Endothelial cell of umbilical vein (primary cell): ENCODE measurements at regions not wholly inside any gene's neighbourhood (a gene's known extent, or its start where the extent isn't known, plus 50 kb on each side); places are given as distances from the start of the nearest gene placed in this dataset.

ENCODE experiments used
- BruUV-seq: library from RNA; stranded (reverse); fragments of 400-500 nt; replicated peaks from 2 replicates; lab custom pipeline; 2021; lab: Mats Ljungman, UMichigan
- CTCF ChIA-PET: fragments of 300-600, 350-600 bp; sonication (Branson Sonifier 250); formaldehyde crosslinking; loops from one replicate; lab custom pipeline; 2021; ENCODE audit warnings: antibody characterized with exemption, inconsistent platforms; lab: Charles Lee
- POLR2A ChIA-PET: fragments of 300-600, 350-600 bp; sonication (Branson Sonifier 250); formaldehyde crosslinking; loops from one replicate; lab custom pipeline; 2021; ENCODE audit warnings: antibody characterized with exemption, inconsistent platforms; lab: Charles Lee
- DNase-seq: peaks from one replicate; pipeline ENCODE4 v3.0.0-alpha.2; 2011; ENCODE audit warnings: low read depth, low spot score
- FAIRE-seq: peaks from 2 replicates; lab custom pipeline; 2011; peaks lifted over from hg19 to GRCh38; lab: Jason Lieb, UNC
- H2AFZ ChIP-seq: 2 replicates; pipeline ENCODE4 v1.6.0; 2012; ENCODE audit warnings: low read depth, low read length, control low read depth, inconsistent platforms
- H3K27ac ChIP-seq: 2 replicates; pipeline ENCODE4 v1.5.1; 2011; ENCODE audit warnings: low read depth, mild to moderate bottlenecking, control low read depth, low read length, moderate library complexity; ENCODE audit not compliant: insufficient read depth
- H3K27me3 ChIP-seq, 2 experiments: 2 replicates each; pipeline versions ENCODE4 v1.6.0 to v1.6.1; 2011; ENCODE audit warnings: low read length in 2 of 2, mixed read lengths in 1 of 2; ENCODE audit not compliant: control insufficient read depth in 2 of 2, insufficient read depth in 2 of 2
- H3K36me3 ChIP-seq, 2 experiments: 2 replicates in 1 of 2; 3 replicates in 1 of 2; pipeline ENCODE4 v1.5.1; 2011; ENCODE audit warnings: low read length in 2 of 2, mild to moderate bottlenecking in 1 of 2, moderate library complexity in 1 of 2; ENCODE audit not compliant: control insufficient read depth in 2 of 2, insufficient read depth in 2 of 2; ENCODE audit errors: extremely low read depth in 1 of 2
- H3K4me1 ChIP-seq: 3 replicates; pipeline ENCODE4 v1.5.1; 2011; ENCODE audit warnings: mild to moderate bottlenecking, low read length; ENCODE audit not compliant: control insufficient read depth, insufficient read depth; ENCODE audit errors: extremely low read depth
- H3K4me2 ChIP-seq: 2 replicates; pipeline ENCODE4 v1.6.1; 2011; ENCODE audit warnings: low read length, control low read depth, mixed read lengths; ENCODE audit not compliant: insufficient read depth
- H3K4me3 ChIP-seq, 3 experiments: fragments of 200-600 bp in 1 of 3; sonication (generic), shearing (Covaris generic) in 1 of 3; replicated peaks in 1 of 3; 2 replicates each; pipeline ENCODE4 v1.5.1; 2011 to 2016; ENCODE audit warnings: control low read depth in 3 of 3, low read length in 3 of 3, mild to moderate bottlenecking in 2 of 3, inconsistent platforms in 1 of 3, low read depth in 1 of 3, moderate library complexity in 1 of 3; ENCODE audit not compliant: insufficient read depth in 1 of 3
- H3K79me2 ChIP-seq: 2 replicates; pipeline ENCODE4 v1.6.0; 2012; ENCODE audit warnings: low read length, inconsistent platforms; ENCODE audit not compliant: control insufficient read depth, insufficient read depth
- H3K9ac ChIP-seq: replicated peaks from 2 replicates; pipeline ENCODE3; 2011; ENCODE audit warnings: low read length, control low read depth; ENCODE audit not compliant: insufficient read depth; ENCODE audit errors: extremely low read depth
- H3K9me1 ChIP-seq: replicated peaks from 3 replicates; pipeline ENCODE4 v1.6.0; 2011; ENCODE audit warnings: mild to moderate bottlenecking, low read length; ENCODE audit not compliant: control insufficient read depth, insufficient read depth; ENCODE audit errors: extremely low read depth
- H3K9me3 ChIP-seq: replicated peaks from 2 replicates; pipeline ENCODE4 v1.5.1; 2012; ENCODE audit warnings: low read length, inconsistent platforms; ENCODE audit not compliant: control insufficient read depth, insufficient read depth
- H4K20me1 ChIP-seq: replicated peaks from 2 replicates; pipeline ENCODE3; 2011; ENCODE audit warnings: mild to moderate bottlenecking, low read length; ENCODE audit not compliant: control insufficient read depth, insufficient read depth; ENCODE audit errors: extremely low read depth
- CTCF ChIP-seq, 2 donors: IDR thresholded peaks; 1 replicate in 1 of 2; 2 replicates in 1 of 2; pipeline ENCODE4 v1.5.1; 2011; ENCODE audit warnings: low read length in 2 of 2, mild to moderate bottlenecking in 2 of 2, moderate library complexity in 2 of 2, control low read depth in 1 of 2, inconsistent platforms in 1 of 2, low read depth in 1 of 2; ENCODE audit not compliant: insufficient read depth in 1 of 2; ENCODE audit errors: extremely low read depth in 1 of 2
- EZH2 ChIP-seq: IDR thresholded peaks from 2 replicates; pipeline ENCODE4 v1.6.1; 2012; ENCODE audit warnings: borderline replicate concordance, low read depth, mild to moderate bottlenecking, moderate library complexity, low read length, inconsistent platforms; ENCODE audit not compliant: severe bottlenecking
- FOS ChIP-seq: IDR thresholded peaks from 2 replicates; pipeline ENCODE4 v1.6.1; 2011; ENCODE audit warnings: mild to moderate bottlenecking, low read length, moderate library complexity, borderline replicate concordance; ENCODE audit not compliant: insufficient read depth
- GATA2 ChIP-seq: IDR thresholded peaks from 2 replicates; pipeline ENCODE4 v1.7.0; 2011; ENCODE audit warnings: low read depth, mild to moderate bottlenecking, moderate library complexity, mixed read lengths, low read length; ENCODE audit not compliant: insufficient read length, insufficient read depth
- JUN ChIP-seq: IDR thresholded peaks from 2 replicates; pipeline ENCODE4 v1.6.1; 2011; ENCODE audit warnings: borderline replicate concordance, low read depth; ENCODE audit not compliant: insufficient read length, insufficient read depth
- MYC ChIP-seq: IDR thresholded peaks from one replicate; pipeline ENCODE4 v1.6.1; 2011; ENCODE audit warnings: mild to moderate bottlenecking, low read depth, low read length
- POLR2A ChIP-seq: IDR thresholded peaks from 2 replicates; pipeline ENCODE4 v1.6.1; 2012; ENCODE audit warnings: low read depth, mild to moderate bottlenecking, control low read depth, low read length
- POLR2AphosphoS5 ChIP-seq: IDR thresholded peaks from 2 replicates; pipeline ENCODE4 v1.6.1; 2012; ENCODE audit warnings: low read depth, mild to moderate bottlenecking, control low read depth, low read length, moderate library complexity; ENCODE audit not compliant: insufficient read depth
- dilution Hi-C: fragments of 300-500 bp; cut with MboI; formaldehyde crosslinking; loops from one replicate; pipeline ENCODE4 v1.15.0; 2019; ENCODE audit warnings: low sequenced_read_pairs; ENCODE audit not compliant: extremely low pct_ligation_motif_present
- intact Hi-C: fragments of 100-400 bp; cut with micrococcal nuclease; formaldehyde crosslinking; loops from one replicate; pipeline ENCODE4 v1.10.0; 2022
- TF ChIP-seq, protein P1 (sequence below): IDR thresholded peaks from 2 replicates; pipeline ENCODE4 v1.6.1; 2011; ENCODE audit not compliant: insufficient read depth, insufficient read length

DNA sequence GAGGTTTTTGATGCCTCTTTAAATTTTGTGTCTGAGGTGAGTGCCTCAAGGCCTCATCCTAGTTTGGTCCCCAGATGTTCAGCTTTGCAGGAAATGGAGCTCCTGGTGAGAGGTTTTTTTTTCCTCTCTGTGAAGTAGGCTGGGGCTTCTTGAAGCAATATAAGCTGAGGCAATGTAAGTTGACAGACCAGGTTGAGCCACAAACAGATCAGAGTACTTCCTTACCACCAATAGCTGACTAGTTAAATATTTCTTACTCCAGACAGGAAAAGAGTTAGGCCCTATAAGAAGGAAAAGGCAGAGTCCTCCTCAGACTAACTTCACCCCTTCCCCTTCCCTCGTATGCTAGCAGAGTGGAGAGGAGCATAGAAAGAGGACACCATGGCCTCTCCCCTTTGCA, 341.0 kb downstream of the LMO4 start:
- no TSS peak for BruUV-seq
- Histone ChIP-seq H3K4me1 (no peaks in the 10 kb centered on the region), H3K27ac (no peak overlapping the region), H3K36me3 (no peaks in the 10 kb centered on the region), H3K79me2 (no peaks in the 10 kb centered on the region), H3K9me1 (no peaks in the 10 kb centered on the region), H3K27me3 (no peaks in the 10 kb centered on the region), H3K4me2 (no peak overlapping the region), H2AFZ (no peak overlapping the region), H3K9ac (no peak overlapping the region), H4K20me1 (no peaks in the 10 kb centered on the region), H3K9me3 (no peaks in the 10 kb centered on the region), H3K4me3 (no peak overlapping the region)
- CTCF ChIA-PET: no interaction called here
- TF ChIP-seq MYC (no peak), JUN (no peak), POLR2A (no peak), EZH2 (no peak), FOS (no peak), CTCF (IDR thresholded peaks at IDR 0.05; ENCODE audit: extremely low read depth in 1 of 2, insufficient read depth in 1 of 2, low read depth in 1 of 2, low read length in 2 of 2) (no peak), GATA2 (no peak), POLR2AphosphoS5 (no peak)
- TF ChIP-seq, protein P1, sequence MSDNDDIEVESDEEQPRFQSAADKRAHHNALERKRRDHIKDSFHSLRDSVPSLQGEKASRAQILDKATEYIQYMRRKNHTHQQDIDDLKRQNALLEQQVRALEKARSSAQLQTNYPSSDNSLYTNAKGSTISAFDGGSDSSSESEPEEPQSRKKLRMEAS: no peak
- DNase-seq: no peak
- POLR2A ChIA-PET: no interaction called here
- dilution Hi-C loops: no loop called here
- intact Hi-C loops: no loop called here
- FAIRE-seq: no peak
